Parathyroid adenoma (tissue), 2 donors: ENCODE measurements at regions not wholly inside any gene's neighbourhood (a gene's known extent, or its start where the extent isn't known, plus 50 kb on each side); places are given as distances from the start of the nearest gene placed in this dataset.

Experiments
- H2AFZ ChIP-seq: fragments of 300-600 bp; sonication (generic); one replicate; pipeline ENCODE4 v1.7.0; 2017; ENCODE audit warnings: antibody characterized with exemption, mild to moderate bottlenecking
- H3K27ac ChIP-seq: fragments of 300-600 bp; sonication (generic); one replicate; pipeline ENCODE4 v1.7.0; 2017
- H3K27me3 ChIP-seq: fragments of 300-600 bp; sonication (generic); one replicate; pipeline ENCODE4 v1.7.0; 2017; ENCODE audit warnings: low read length; ENCODE audit not compliant: control insufficient read depth, insufficient read depth
- H3K36me3 ChIP-seq: fragments of 300-600 bp; sonication (generic); one replicate; pipeline ENCODE4 v1.7.0; 2017; ENCODE audit warnings: low read length; ENCODE audit not compliant: control insufficient read depth, insufficient read depth
- H3K4me1 ChIP-seq: fragments of 300-600 bp; sonication (generic); one replicate; pipeline ENCODE4 v1.7.0; 2017; ENCODE audit warnings: control low read depth
- H3K4me2 ChIP-seq: fragments of 300-600 bp; sonication (generic); one replicate; pipeline ENCODE4 v1.7.0; 2017; ENCODE audit warnings: low read length
- H3K4me3 ChIP-seq: fragments of 300-600 bp; sonication (generic); one replicate; pipeline ENCODE4 v1.7.0; 2017; ENCODE audit warnings: low read depth, low read length
- H3K79me2 ChIP-seq: fragments of 300-600 bp; sonication (generic); one replicate; pipeline ENCODE4 v1.7.0; 2017; ENCODE audit warnings: control low read depth
- H3K9ac ChIP-seq: fragments of 300-600 bp; sonication (generic); one replicate; pipeline ENCODE4 v1.7.0; 2017; ENCODE audit warnings: mild to moderate bottlenecking
- H3K9me3 ChIP-seq: fragments of 300-600 bp; sonication (generic); one replicate; pipeline ENCODE4 v1.7.0; 2017; ENCODE audit warnings: low read length; ENCODE audit not compliant: control insufficient read depth
- TF ChIP-seq, protein P1 (sequence below): fragments of 300-600 bp; sonication (generic); IDR thresholded peaks from one replicate; pipeline ENCODE4 v1.7.0; 2017; ENCODE audit warnings: antibody characterized with exemption, mild to moderate bottlenecking
- donor health status: primary hyperparathyroidism.

DNA sequence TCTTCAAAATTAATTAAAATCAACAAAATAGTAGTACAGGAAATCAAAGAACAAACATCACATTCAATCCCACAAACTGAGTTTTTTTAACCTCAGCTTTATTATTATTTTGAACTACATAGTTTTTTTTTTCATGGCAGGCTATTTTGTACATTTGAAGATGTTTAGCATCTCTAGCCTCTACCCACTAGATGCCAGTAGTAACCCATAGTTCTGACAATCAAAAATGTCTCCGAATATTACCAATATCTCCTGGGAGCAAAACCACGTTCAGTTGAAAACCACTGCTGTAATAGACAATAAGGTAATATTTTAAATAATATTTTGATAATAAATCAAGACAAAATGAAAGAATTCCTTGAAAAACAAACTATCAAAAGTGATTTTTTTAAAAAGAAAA, 702.6 kb upstream of the LRRTM1 start:
- Histone ChIP-seq H3K9me3 (no peaks in the 10 kb centered on the region), H3K4me3 (no peak overlapping the region), H3K9ac (no peak overlapping the region), H3K4me2 (no peak overlapping the region), H3K27ac (no peak overlapping the region), H2AFZ (no peak overlapping the region), H3K27me3 (no peaks in the 10 kb centered on the region), H3K4me1 (no peaks in the 10 kb centered on the region), H3K36me3 (no peaks in the 10 kb centered on the region), H3K79me2 (no peaks in the 10 kb centered on the region)
- TF ChIP-seq, protein P1, sequence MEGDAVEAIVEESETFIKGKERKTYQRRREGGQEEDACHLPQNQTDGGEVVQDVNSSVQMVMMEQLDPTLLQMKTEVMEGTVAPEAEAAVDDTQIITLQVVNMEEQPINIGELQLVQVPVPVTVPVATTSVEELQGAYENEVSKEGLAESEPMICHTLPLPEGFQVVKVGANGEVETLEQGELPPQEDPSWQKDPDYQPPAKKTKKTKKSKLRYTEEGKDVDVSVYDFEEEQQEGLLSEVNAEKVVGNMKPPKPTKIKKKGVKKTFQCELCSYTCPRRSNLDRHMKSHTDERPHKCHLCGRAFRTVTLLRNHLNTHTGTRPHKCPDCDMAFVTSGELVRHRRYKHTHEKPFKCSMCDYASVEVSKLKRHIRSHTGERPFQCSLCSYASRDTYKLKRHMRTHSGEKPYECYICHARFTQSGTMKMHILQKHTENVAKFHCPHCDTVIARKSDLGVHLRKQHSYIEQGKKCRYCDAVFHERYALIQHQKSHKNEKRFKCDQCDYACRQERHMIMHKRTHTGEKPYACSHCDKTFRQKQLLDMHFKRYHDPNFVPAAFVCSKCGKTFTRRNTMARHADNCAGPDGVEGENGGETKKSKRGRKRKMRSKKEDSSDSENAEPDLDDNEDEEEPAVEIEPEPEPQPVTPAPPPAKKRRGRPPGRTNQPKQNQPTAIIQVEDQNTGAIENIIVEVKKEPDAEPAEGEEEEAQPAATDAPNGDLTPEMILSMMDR, result no peak

DNA sequence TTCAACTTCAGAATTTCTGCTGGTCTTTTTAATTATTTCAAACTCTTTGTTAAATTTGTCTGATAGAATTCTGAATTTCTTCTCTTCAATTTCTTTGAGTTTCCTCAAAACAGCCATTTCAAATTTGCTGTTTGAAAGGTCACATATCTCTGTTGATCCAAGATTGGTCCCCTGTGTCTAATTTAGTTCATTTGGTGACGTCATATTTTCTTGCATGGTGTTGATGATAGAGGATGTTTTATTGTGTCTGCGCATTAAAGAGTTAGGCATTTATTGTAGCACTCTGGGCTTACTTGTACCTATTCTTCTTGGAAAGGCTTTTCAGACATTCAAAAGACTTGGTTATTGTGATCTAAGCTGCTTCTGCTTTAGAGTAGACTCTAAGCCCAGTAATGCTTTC, 698.4 kb upstream of the LRRTM1 start:
- no peak overlapping the region for H3K27ac ChIP-seq
- no peaks in the 10 kb centered on the region for H3K9me3 ChIP-seq

DNA sequence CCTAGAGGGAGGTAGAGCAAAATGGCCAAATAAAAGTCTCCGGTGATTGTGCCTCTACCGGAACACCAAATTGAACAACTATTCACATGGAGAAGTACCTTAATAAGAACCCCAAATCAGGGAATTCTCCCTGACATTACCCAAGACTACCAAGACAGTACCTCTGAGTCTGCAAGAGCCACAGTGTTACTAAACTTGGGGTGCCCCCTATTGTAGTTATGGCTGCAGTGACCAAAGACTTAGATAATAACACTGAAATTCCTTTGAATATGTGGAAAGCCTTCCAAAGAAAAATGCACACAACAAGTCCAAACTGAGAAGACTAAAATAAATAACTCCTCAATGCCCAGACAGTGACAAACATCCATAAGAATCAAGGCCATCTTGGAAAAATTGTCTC, 682.9 kb upstream of the LRRTM1 start:
- H3K4me2 ChIP-seq, result no peak overlapping the region
- H3K9me3 ChIP-seq, result no peaks in the 10 kb centered on the region
- H2AFZ ChIP-seq, result no peak overlapping the region
- no peak overlapping the region for H3K4me3 ChIP-seq
- H3K9ac ChIP-seq, result no peak overlapping the region
- no peaks in the 10 kb centered on the region for H3K79me2 ChIP-seq
- no peaks in the 10 kb centered on the region for H3K36me3 ChIP-seq
- no peaks in the 10 kb centered on the region for H3K4me1 ChIP-seq
- TF ChIP-seq, protein P1, result no peak
- H3K27ac ChIP-seq, result no peak overlapping the region
- no peaks in the 10 kb centered on the region for H3K27me3 ChIP-seq

More for the DNA sequence above, 698.4 kb upstream of the LRRTM1 start:
- H2AFZ ChIP-seq, result no peak overlapping the region
- no peak overlapping the region for H3K4me2 ChIP-seq
- H3K4me1 ChIP-seq, result no peaks in the 10 kb centered on the region
- H3K36me3 ChIP-seq, result no peaks in the 10 kb centered on the region
- no peak overlapping the region for H3K4me3 ChIP-seq
- H3K27me3 ChIP-seq, result no peaks in the 10 kb centered on the region
- TF ChIP-seq, protein P1, result no peak
- no peak overlapping the region for H3K9ac ChIP-seq
- H3K79me2 ChIP-seq, result no peaks in the 10 kb centered on the region

DNA sequence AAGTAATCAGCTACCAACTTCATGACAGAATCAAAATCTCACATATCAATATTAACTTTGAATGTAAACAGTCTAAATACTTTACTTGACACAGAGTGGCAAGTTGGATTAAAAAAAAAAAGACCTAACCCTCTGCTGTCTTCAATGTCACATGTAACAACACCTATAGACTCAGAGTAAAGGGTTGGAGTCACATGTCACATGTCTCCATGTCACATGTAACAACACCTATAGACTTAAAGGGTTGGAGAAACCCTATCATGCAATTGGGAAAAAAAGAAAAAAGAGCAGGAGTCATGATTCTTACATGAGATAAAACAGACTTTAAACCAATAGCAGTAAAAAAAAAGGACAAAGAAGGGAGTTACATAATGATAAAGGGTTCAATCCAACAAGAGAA, 665.3 kb upstream of the LRRTM1 start:
- Histone ChIP-seq H3K27me3 (no peaks in the 10 kb centered on the region), H3K27ac (no peak overlapping the region), H3K4me2 (no peak overlapping the region), H3K79me2 (no peaks in the 10 kb centered on the region), H3K36me3 (no peaks in the 10 kb centered on the region), H3K4me3 (no peak overlapping the region), H3K9me3 (no peaks in the 10 kb centered on the region), H2AFZ (no peak overlapping the region), H3K9ac (no peak overlapping the region), H3K4me1 (no peaks in the 10 kb centered on the region)
- TF ChIP-seq, protein P1, result no peak

DNA sequence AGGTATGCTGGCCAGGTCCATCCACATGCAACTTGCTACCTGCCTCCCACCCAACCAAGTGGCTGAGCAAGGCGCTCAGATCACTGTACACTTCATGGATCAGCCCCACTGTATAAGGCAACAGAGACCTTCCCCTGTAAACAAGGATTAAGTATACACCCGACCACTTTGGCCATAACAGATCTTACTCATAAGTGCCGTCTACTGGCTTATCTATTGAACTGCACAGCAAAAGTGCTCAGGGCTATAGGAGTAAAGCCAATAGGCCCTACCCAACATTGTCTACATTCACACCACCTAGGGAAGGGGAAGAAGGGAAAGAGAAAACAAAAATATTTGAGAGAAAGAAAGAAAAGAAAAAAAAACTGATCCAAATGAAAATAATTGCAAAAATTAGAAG, 663.9 kb upstream of the LRRTM1 start:
- H3K36me3 ChIP-seq, result no peaks in the 10 kb centered on the region
- H3K4me3 ChIP-seq, result no peak overlapping the region
- no peak overlapping the region for H3K27ac ChIP-seq
- no peak overlapping the region for H3K9ac ChIP-seq
- no peak overlapping the region for H2AFZ ChIP-seq
- H3K27me3 ChIP-seq, result no peaks in the 10 kb centered on the region
- TF ChIP-seq, protein P1, result no peak
- H3K4me1 ChIP-seq, result no peaks in the 10 kb centered on the region
- no peak overlapping the region for H3K4me2 ChIP-seq
- no peaks in the 10 kb centered on the region for H3K9me3 ChIP-seq
- H3K79me2 ChIP-seq, result no peaks in the 10 kb centered on the region
